ENCODE measurements at regions not wholly inside any gene's neighbourhood (a gene's known extent, or its start where the extent isn't known, plus 50 kb on each side); places are given as distances from the start of the nearest gene placed in this dataset.
"Not testable (repeated sequence)": the region's sequence is repeated elsewhere in the genome, so short reads cannot be mapped to it uniquely, and the experiment has no call there.

- TF ChIP-seq CTCF (IDR thresholded peaks at IDR 0.05): no peak
- no peak overlapping the region for H3K4me3 ChIP-seq
- no peaks in the 10 kb centered on the region for H3K27me3 ChIP-seq
- H3K4me1 ChIP-seq: peaks cover 0 to 36% (median 15%) of the 10 kb centered on the region in 4 donors
- H3K36me3 ChIP-seq: no peaks in the 10 kb centered on the region
- peak overlapping the region; percentile 57 to 64 for H3K27ac ChIP-seq
- no peaks in the 10 kb centered on the region for H3K9me3 ChIP-seq
- DNase-seq: no peak
- intact Hi-C loops (cut with DNase I; ENCODE audit: low total_unique reads): no loop called here
Measured at GRCh38 chr12:116374207-116374606, 96.7 kb upstream of the MED13L start.

DNA sequence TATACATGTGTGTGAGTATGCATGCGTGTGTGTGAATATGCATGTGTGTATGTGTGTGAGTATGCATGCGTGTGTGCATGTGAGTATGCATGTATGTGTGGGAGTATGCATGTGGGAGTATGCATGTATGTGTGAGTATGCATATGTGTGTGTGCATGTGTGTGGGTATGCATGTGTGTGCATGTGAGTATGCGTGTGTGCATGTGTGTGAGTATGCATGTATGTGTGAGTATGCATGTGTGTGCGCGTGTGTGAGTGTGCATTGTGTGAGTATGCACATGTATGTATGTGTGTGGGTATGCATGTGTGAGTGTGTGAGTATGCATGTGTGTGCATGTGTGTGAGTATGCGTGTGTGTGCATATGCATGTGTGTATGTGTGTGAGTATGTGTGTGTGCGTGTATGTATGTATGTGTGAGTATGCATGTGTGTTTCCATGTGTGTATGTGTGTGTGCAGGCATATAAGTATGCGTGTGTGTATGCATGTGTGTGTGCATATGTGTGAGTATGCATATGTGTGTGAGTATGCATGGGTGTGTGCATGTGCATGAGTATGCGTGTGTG is 97.9 kb upstream of the MED13L start:
- H3K4me3 ChIP-seq: no peak overlapping the region
- intact Hi-C loops (cut with DNase I; ENCODE audit: low total_unique reads): no loop called here
- no peak overlapping the region for H3K27ac ChIP-seq
- H3K9me3 ChIP-seq: no peaks in the 10 kb centered on the region
- H3K27me3 ChIP-seq: no peaks in the 10 kb centered on the region
- TF ChIP-seq CTCF (IDR thresholded peaks at IDR 0.05): no peak
- H3K4me1 ChIP-seq: peaks cover 0 to 36% (median 15%) of the 10 kb centered on the region in 4 donors
- DNase-seq: peak in 1 of 2 donors; percentile 6
- no peaks in the 10 kb centered on the region for H3K36me3 ChIP-seq

DNA sequence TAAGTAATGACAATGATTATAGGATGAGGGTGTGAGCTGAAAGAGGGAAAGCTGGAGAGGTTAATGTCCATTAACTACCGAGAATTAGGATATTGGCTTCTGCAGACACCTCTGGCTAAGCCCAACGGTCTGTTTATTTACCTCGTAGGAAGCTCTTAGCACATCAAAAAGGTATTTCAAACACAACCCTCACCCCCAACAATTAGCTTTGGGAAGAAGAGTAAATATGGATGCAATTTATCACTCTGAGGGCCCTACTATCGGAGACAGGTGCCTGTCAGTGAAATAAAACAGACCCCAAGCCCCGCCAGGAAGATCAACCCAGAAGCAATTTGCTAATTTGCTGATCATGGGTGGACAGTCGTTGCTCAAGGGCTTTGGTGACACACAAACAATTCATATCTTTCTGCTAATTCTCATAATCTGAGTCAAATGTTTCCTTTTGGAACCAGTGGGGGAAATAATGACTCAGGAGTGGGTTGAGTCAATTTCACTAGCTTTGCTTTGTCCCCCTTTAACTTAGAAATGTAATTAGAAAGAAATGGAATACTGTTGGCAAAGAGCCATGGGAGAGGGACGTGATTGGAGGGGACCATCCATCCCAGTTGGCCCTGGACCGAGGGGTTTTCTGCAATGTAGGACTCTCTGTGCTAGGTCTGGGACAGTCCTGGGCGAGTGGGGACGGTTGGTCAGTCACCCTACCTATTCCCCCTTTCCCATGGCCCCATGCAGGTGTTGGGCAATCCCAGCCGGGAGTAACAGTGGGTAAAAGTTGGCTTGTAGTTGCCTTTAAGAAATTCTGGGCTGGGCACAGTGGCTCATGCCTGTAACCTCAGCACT is 99.1 kb upstream of the MED13L start:
- H3K27ac ChIP-seq: no peak overlapping the region
- no peaks in the 10 kb centered on the region for H3K27me3 ChIP-seq
- peaks cover 0 to 41% (median 15%) of the 10 kb centered on the region in 4 donors for H3K4me1 ChIP-seq
- no peaks in the 10 kb centered on the region for H3K9me3 ChIP-seq
- H3K4me3 ChIP-seq: no peak overlapping the region
- TF ChIP-seq CTCF (IDR thresholded peaks at IDR 0.05): no peak
- no peaks in the 10 kb centered on the region for H3K36me3 ChIP-seq
- DNase-seq: peak in 1 of 2 donors; percentile 49
- intact Hi-C loops (cut with DNase I; ENCODE audit: low total_unique reads): no loop called here

DNA sequence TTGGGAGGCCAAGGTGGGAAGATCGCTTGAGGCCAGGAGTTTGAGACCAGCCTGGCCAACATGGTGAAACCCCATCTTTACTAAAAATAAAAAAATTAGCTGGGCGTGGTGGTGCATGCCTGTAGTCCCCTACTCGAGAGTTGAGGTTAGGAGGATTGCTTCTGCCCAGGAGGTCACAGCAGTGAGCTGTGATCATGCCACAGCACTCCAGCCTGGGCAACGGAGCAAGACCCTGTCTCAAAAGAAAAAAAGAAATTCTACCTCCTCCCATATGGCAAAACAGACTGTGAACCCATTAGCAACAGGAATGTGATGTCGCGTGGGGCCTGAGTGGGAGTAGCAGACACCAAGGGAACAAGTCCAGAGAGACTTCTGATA is 99.7 kb upstream of the MED13L start:
- H3K27me3 ChIP-seq; H3K36me3 ChIP-seq; intact Hi-C loops (cut with DNase I; ENCODE audit: low total_unique reads); H3K27ac ChIP-seq; H3K4me3 ChIP-seq; H3K9me3 ChIP-seq; DNase-seq: not testable (repeated sequence)
- peaks cover 0 to 47% (median 21%) of the 10 kb centered on the region in 4 donors for H3K4me1 ChIP-seq

DNA sequence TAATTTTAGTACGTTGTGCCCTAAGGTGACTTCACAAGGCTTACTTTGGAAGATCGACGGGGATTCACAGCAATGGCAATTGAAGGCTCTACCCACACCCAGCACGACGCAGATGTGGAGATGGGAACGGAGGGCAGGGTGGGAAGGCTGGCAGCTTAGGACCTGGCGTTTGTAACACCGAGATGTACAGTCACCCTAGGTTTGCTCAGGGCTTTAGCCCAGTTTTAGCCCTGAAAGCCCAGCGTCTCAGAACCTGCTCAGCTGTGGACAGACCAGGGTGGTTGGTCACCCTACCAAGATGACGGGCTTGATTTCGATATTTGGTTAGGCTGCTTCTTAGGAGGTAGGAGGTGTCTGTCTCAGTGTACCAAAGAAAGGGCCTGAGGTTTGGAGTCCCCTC is 100.5 kb upstream of the MED13L start:
- no peak overlapping the region for H3K27ac ChIP-seq
- no peaks in the 10 kb centered on the region for H3K36me3 ChIP-seq
- no peak for DNase-seq
- H3K4me1 ChIP-seq: peaks cover 0 to 52% (median 25%) of the 10 kb centered on the region in 4 donors
- no peaks in the 10 kb centered on the region for H3K9me3 ChIP-seq
- H3K4me3 ChIP-seq: no peak overlapping the region
- intact Hi-C loops (cut with DNase I; ENCODE audit: low total_unique reads): no loop called here
- no peak for TF ChIP-seq CTCF (IDR thresholded peaks at IDR 0.05)
- no peaks in the 10 kb centered on the region for H3K27me3 ChIP-seq

GRCh38 chr12:116380108-116380507 is 102.6 kb upstream of the MED13L start:
- no peaks in the 10 kb centered on the region for H3K36me3 ChIP-seq
- H3K27me3 ChIP-seq: no peaks in the 10 kb centered on the region
- intact Hi-C loops (cut with DNase I; ENCODE audit: low total_unique reads): loop anchor here (10.0 kb wide), 1 partner anchor 65 kb away; no protein-coding TSS in a partner anchor
- H3K4me3 ChIP-seq: no peak overlapping the region
- peak in 1 of 2 donors; percentile 55 for DNase-seq
- H3K9me3 ChIP-seq: no peaks in the 10 kb centered on the region
- no peak overlapping the region for H3K27ac ChIP-seq
- no peak for TF ChIP-seq CTCF (IDR thresholded peaks at IDR 0.05)
- peaks cover 0 to 57% (median 30%) of the 10 kb centered on the region in 4 donors for H3K4me1 ChIP-seq

GRCh38 chr12:116380740-116381139 is 103.2 kb upstream of the MED13L start:
- intact Hi-C loops (cut with DNase I; ENCODE audit: low total_unique reads): loop anchor here (10.0 kb wide), 1 partner anchor 66 kb away; no protein-coding TSS in a partner anchor
- H3K27ac ChIP-seq, DNase-seq, H3K27me3 ChIP-seq, H3K4me3 ChIP-seq, H3K9me3 ChIP-seq, H3K36me3 ChIP-seq: not testable (repeated sequence)
- peaks cover 0 to 58% (median 31%) of the 10 kb centered on the region in 4 donors for H3K4me1 ChIP-seq
